HL-60/S4 treated with phorbol 12-myristate 13-acetate at 8.2 ng/mL for 4 days and 3 days (cell line): ENCODE measurements at regions not wholly inside any gene's neighbourhood (a gene's known extent, or its start where the extent isn't known, plus 50 kb on each side); places are given as distances from the start of the nearest gene placed in this dataset.

Experiments used
- in situ Hi-C: fragments of 300-500 bp; cut with MboI; formaldehyde crosslinking; loops from 2 replicates; pipeline ENCODE4 v1.15.0; 2022; ENCODE audit warnings: low sequenced_read_pairs

DNA sequence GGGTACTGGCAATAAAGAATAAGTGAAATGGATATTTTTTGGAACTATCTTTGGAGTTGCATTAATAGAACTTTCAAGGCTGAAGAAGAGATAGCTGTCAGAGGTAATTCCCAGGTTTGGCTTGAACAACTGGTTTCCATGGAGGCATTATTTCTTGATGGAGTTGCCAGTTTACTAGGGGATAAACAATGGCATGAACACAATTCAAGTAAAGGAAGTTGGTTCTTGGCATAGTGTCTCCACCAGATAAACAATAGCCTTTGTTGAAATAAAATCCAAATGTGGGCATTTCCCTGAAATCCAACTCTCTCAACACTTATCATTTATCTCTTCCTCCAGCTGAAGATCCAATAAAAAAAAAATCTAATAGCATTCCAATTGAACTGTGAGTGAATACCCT lies 454.9 kb downstream of the C6orf118 start:
- in situ Hi-C loops: no loop called here

- in situ Hi-C loops: no loop called here
Measured at GRCh38 chr6:164845773-164846172, 463.6 kb downstream of the C6orf118 start.

- in situ Hi-C loops: no loop called here
Measured at GRCh38 chr6:164842085-164842484, 467.3 kb downstream of the C6orf118 start.

- in situ Hi-C loops: no loop called here
Measured at GRCh38 chr6:164838068-164838615, 471.3 kb downstream of the C6orf118 start.

GRCh38 chr6:164836486-164836885 lies 472.9 kb downstream of the C6orf118 start:
- in situ Hi-C loops: no loop called here

- in situ Hi-C loops: no loop called here
Measured at GRCh38 chr6:164832410-164832809, 477.0 kb downstream of the C6orf118 start.

GRCh38 chr6:164827537-164827936 lies 481.9 kb downstream of the C6orf118 start:
- in situ Hi-C loops: no loop called here

GRCh38 chr6:164826831-164827468 lies 482.5 kb downstream of the C6orf118 start:
- in situ Hi-C loops: no loop called here

DNA sequence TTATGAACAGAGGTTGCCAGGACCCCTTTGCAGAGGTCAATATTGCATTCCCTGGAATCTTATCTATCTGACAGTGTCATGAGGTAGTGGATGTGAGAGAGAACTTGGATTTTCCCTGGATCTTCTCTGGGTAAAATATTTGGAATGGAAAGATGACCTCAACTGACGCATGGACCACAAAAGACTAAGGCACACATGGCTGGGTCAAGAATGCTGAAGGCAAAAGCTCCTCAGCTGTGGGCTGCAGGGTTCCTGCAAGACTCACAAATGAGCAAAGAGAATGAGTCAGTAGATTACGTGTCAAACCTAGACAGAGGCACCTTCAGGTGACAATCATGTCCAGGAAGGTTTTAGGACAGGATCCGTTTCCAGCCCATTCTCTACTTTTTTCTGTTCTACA lies 484.0 kb downstream of the C6orf118 start:
- in situ Hi-C loops: no loop called here

DNA sequence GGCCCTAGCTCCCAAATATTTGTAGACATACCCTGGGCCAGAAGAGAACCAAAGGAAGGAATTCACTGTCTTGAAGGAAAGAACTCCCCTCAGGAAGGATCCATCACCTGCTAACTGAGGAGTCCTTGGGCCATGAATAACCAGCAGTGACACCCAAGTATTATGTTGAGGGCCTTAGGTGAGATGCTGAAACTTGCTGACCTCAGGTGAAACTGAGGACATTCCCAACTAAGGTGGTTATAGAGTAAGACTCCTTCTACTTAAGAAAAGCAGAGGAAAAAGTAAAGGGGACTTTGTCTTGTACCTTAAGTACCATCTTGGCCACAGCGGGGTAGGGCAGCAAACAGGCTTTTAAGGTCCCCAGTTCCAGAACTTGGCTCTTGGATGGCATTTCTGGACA lies 491.7 kb downstream of the C6orf118 start:
- in situ Hi-C loops: no loop called here

- in situ Hi-C loops: no loop called here
Measured at GRCh38 chr6:164812706-164813105, 496.7 kb downstream of the C6orf118 start.

- in situ Hi-C loops: no loop called here
Measured at GRCh38 chr6:164807125-164807524, 502.3 kb downstream of the C6orf118 start.

- in situ Hi-C loops: no loop called here
Measured at GRCh38 chr6:164795056-164795815, 514.2 kb downstream of the C6orf118 start.

DNA sequence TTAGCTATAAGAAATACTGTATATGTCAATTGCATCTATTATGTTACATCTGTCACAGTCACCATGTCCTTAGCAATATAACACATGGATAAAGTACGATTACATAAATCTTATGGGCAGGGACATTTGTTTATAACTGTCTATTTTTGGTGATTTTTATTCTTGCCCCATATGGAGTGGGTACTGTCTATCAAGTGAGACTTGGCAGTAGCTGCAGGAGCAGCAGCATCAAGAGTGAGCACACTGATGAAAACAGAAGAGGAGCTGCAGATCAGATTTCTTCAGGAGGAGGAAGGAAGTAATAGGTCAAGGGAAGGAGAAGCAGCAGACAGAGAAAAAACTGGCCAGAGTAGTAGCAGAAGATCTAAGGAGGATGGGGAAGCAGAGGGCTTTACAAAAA lies 516.7 kb downstream of the C6orf118 start:
- in situ Hi-C loops: no loop called here

GRCh38 chr6:164791498-164791897 lies 517.9 kb downstream of the C6orf118 start:
- in situ Hi-C loops: no loop called here

DNA sequence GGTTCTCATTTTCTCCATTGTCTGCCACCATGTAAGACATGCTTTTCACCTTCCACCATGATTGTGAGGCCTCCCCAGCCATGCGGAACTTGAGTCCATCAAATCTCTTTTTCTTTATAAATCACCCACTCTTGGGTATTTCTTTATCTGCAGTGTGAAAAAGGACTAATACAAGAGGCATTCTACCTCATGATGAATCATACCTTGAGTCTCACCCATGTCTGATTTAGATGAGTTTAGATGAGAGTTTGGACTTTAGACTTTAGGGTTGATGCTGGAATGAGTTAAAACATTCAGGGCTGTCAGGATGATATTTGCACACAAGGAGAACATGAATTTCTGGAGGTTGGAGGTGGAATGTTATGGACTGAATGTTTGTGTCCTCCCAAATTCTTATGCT lies 545.6 kb downstream of the C6orf118 start:
- in situ Hi-C loops: no loop called here

GRCh38 chr6:164757451-164757850 lies 552.0 kb downstream of the C6orf118 start:
- in situ Hi-C loops: no loop called here

- in situ Hi-C loops: no loop called here
Measured at GRCh38 chr6:164756723-164757122, 552.7 kb downstream of the C6orf118 start.

DNA sequence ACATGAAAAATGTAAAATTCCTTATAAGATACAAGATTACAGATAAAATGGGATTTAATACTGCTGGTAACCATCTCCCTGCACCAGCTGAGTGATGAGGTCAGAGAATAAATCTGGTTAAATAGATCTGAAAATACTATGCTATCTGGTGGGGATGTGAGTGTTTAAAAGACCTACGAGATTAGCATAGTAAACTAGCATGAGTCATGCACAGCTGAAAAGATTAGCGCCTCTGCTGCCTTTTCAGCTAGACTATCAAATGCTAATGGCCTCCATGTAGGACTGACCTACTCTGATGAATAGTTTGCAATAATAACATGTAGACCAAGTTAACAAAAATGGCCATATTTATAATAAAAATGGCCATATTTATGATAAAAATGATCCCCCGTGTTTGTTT lies 553.3 kb downstream of the C6orf118 start:
- in situ Hi-C loops: no loop called here

GRCh38 chr6:164753517-164753916 lies 555.9 kb downstream of the C6orf118 start:
- in situ Hi-C loops: no loop called here

DNA sequence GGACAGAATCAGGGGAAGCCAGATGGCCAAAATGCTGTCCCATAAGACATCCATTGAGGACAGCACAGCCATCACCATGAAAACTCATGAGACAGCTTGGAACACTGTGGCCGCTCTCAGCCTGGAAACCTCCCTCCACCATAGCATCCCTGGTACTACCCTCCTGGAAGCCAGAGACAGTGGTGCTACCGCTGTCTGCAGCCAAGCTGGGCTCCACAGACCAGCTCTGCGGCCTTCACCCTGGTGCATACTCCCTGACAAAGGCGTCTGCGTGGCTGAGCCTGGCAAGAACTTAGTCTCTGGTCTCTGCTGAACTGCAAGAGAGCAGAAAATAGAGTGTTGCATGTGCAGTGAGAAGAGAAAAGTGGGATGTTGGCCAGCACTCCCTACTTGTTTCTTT lies 558.0 kb downstream of the C6orf118 start:
- in situ Hi-C loops: no loop called here

- in situ Hi-C loops: no loop called here
Measured at GRCh38 chr6:164750128-164750527, 559.3 kb downstream of the C6orf118 start.
